GM23338 (cell line): ENCODE measurements at regions not wholly inside any gene's neighbourhood (a gene's known extent, or its start where the extent isn't known, plus 50 kb on each side); places are given as distances from the start of the nearest gene placed in this dataset.

Experiments used
- ATAC-seq: fragments of 200-7000 bp; cut with Tn5 transposase; 3 replicates; pipeline ENCODE4 v1.9.1; 2020
- DNase-seq: peaks from one replicate; pipeline ENCODE4 v3.0.0-alpha.2; 2015; ENCODE audit warnings: low spot score
- H2AFZ ChIP-seq: fragments of 200-600 bp; sonication (generic); 2 replicates; pipeline ENCODE4 v1.8.0; 2016; ENCODE audit warnings: antibody characterized with exemption, mild to moderate bottlenecking, moderate library complexity
- H3F3A ChIP-seq: fragments of 200-600 bp; sonication (generic); replicated peaks from 2 replicates; pipeline ENCODE4 v1.8.0; 2017; ENCODE audit warnings: antibody characterized with exemption, mixed run types, low read depth
- H3K27ac ChIP-seq: fragments of 200-600 bp; sonication (generic); 2 replicates; pipeline ENCODE4 v1.6.1; 2016; ENCODE audit warnings: low read depth
- H3K27me3 ChIP-seq: fragments of 200-600 bp; sonication (generic); 2 replicates; pipeline ENCODE4 v1.8.0; 2016; ENCODE audit warnings: mild to moderate bottlenecking, mixed run types, moderate library complexity; ENCODE audit not compliant: insufficient read depth
- H3K36me3 ChIP-seq: fragments of 200-600 bp; sonication (generic); 2 replicates; pipeline ENCODE4 v1.8.0; 2016; ENCODE audit warnings: mild to moderate bottlenecking; ENCODE audit not compliant: insufficient read depth
- H3K4me1 ChIP-seq: fragments of 200-600 bp; sonication (generic); 2 replicates; pipeline ENCODE4 v1.8.0; 2016; ENCODE audit warnings: mild to moderate bottlenecking, moderate library complexity; ENCODE audit not compliant: insufficient read depth
- H3K4me2 ChIP-seq: fragments of 200-600 bp; sonication (generic); 2 replicates; pipeline ENCODE4 v1.7.1; 2017; ENCODE audit warnings: mixed run types
- H3K4me3 ChIP-seq: fragments of 200-600 bp; sonication (generic); 2 replicates; pipeline ENCODE4 v1.6.1; 2016; ENCODE audit warnings: mixed run types
- H3K79me2 ChIP-seq: fragments of 200-600 bp; sonication (generic); replicated peaks from 2 replicates; pipeline ENCODE4 v1.8.0; 2017; ENCODE audit warnings: mild to moderate bottlenecking; ENCODE audit not compliant: insufficient read depth
- H3K9me2 ChIP-seq: fragments of 200-600 bp; sonication (generic); 2 replicates; pipeline ENCODE4 v1.8.0; 2017; ENCODE audit not compliant: insufficient read depth
- H4K20me1 ChIP-seq: fragments of 200-600 bp; sonication (generic); replicated peaks from 2 replicates; pipeline ENCODE4 v1.8.0; 2017; ENCODE audit warnings: mild to moderate bottlenecking; ENCODE audit not compliant: insufficient read depth
- H3K27ac Mint-ChIP-seq: 2 replicates; pipeline ENCODE4 v1.8.0; 2020; ENCODE audit warnings: inconsistent platforms, mild to moderate bottlenecking, moderate library complexity, mixed read lengths
- H3K27me3 Mint-ChIP-seq: 3 replicates; pipeline ENCODE4 v1.8.0; 2022; ENCODE audit warnings: low read depth, mild to moderate bottlenecking, moderate library complexity, mixed read lengths, inconsistent platforms; ENCODE audit not compliant: insufficient read depth, poor library complexity
- H3K36me3 Mint-ChIP-seq: 3 replicates; pipeline ENCODE4 v1.8.0; 2021; ENCODE audit warnings: low read depth, mild to moderate bottlenecking, inconsistent platforms, moderate library complexity, mixed read lengths
- H3K4me1 Mint-ChIP-seq: 3 replicates; pipeline ENCODE4 v1.8.0; 2020; ENCODE audit warnings: mild to moderate bottlenecking, inconsistent platforms, mixed read lengths
- H3K4me3 Mint-ChIP-seq: 3 replicates; pipeline ENCODE4 v1.8.0; 2021; ENCODE audit warnings: moderate library complexity, mild to moderate bottlenecking, inconsistent platforms, mixed read lengths
- H3K9me3 Mint-ChIP-seq: 3 replicates; pipeline ENCODE4 v1.8.0; 2020; ENCODE audit warnings: moderate library complexity, mild to moderate bottlenecking, inconsistent platforms, mixed read lengths
- CTCF ChIP-seq, 2 experiments: fragments of 200-600 bp in 1 of 2; sonication (generic) in 1 of 2; conservative IDR thresholded peaks; 2 replicates each; pipeline versions ENCODE4 v1.5.1 to v1.6.1; 2016 to 2017; ENCODE audit warnings: antibody characterized with exemption in 2 of 2, low read depth in 2 of 2, mild to moderate bottlenecking in 2 of 2, moderate library complexity in 1 of 2
- ETS1 ChIP-seq: IDR thresholded peaks from 2 replicates; pipeline ENCODE4 v1.6.1; 2016; ENCODE audit warnings: antibody characterized with exemption
- EZH2 ChIP-seq: fragments of 200-600 bp; sonication (generic); IDR thresholded peaks from one replicate; pipeline ENCODE4 v1.8.0; 2017; ENCODE audit warnings: antibody characterized with exemption, mild to moderate bottlenecking, low read depth; ENCODE audit not compliant: unreplicated experiment
- EZH2phosphoT487 ChIP-seq: fragments of 200-600 bp; sonication (generic); IDR thresholded peaks from one replicate; pipeline ENCODE4 v1.8.1; 2018; ENCODE audit warnings: antibody characterized with exemption; ENCODE audit not compliant: unreplicated experiment
- NANOG ChIP-seq: IDR thresholded peaks from 2 replicates; pipeline ENCODE4 v1.6.1; 2016; ENCODE audit warnings: antibody characterized with exemption, borderline replicate concordance
- POLR2AphosphoS5 ChIP-seq: IDR thresholded peaks from 2 replicates; pipeline ENCODE4 v1.6.1; 2016; ENCODE audit warnings: antibody characterized with exemption, low read depth
- REST ChIP-seq: IDR thresholded peaks from one replicate; pipeline ENCODE4 v1.6.1; 2018; ENCODE audit warnings: antibody characterized with exemption; ENCODE audit not compliant: unreplicated experiment
- STAT1 ChIP-seq: IDR thresholded peaks from one replicate; pipeline ENCODE4 v1.6.1; 2016; ENCODE audit warnings: antibody characterized with exemption; ENCODE audit not compliant: unreplicated experiment
- ZNF114 ChIP-seq: fragments of 250-450 bp; sonication (Bioruptor Pico); IDR thresholded peaks from 2 replicates; pipeline ENCODE4 v1.5.0; 2020; ENCODE audit warnings: mild to moderate bottlenecking, moderate library complexity
- ZNF331 ChIP-seq: fragments of 250-450 bp; sonication (Bioruptor Pico); IDR thresholded peaks from 2 replicates; pipeline ENCODE4 v1.5.0; 2020; ENCODE audit warnings: low read depth, mild to moderate bottlenecking, moderate library complexity
- ZNF462 ChIP-seq: fragments of 250-450 bp; sonication (Bioruptor Pico); IDR thresholded peaks from 2 replicates; pipeline ENCODE4 v1.5.0; 2020; ENCODE audit warnings: mild to moderate bottlenecking, moderate library complexity

GRCh38 chr6:21965953-21966539, 330.8 kb downstream of the PRL start:
- no peaks in the 10 kb centered on the region for H3K27me3 ChIP-seq
- no peaks in the 10 kb centered on the region for H3F3A ChIP-seq
- TF ChIP-seq EZH2phosphoT487 (no peak), EZH2 (no peak), CTCF (conservative IDR thresholded peaks at IDR 0.05; ENCODE audit: low read depth in 2 of 2) (no peak), ZNF462 (CRISPR knock-in tag) (no peak), NANOG (no peak), STAT1 (no peak), ETS1 (no peak), ZNF114 (CRISPR knock-in tag) (no peak), REST (no peak), POLR2AphosphoS5 (no peak), ZNF331 (CRISPR knock-in tag) (no peak)
- H2AFZ ChIP-seq = no peak overlapping the region
- peaks cover 23% of the 10 kb centered on the region for H3K4me1 ChIP-seq
- peak; percentile 57 for DNase-seq
- no peaks in the 10 kb centered on the region for H3K9me2 ChIP-seq
- H3K79me2 ChIP-seq = 0 out of 2 replicates have a peak, but pooled peaks cover 23% of the 10 kb centered on the region
- H3K4me2 ChIP-seq = no peak overlapping the region; the same call in 1 of the 2 replicates
- no peaks in the 10 kb centered on the region for H3K36me3 ChIP-seq
- Mint-ChIP-seq H3K4me1 (peaks cover 45% of the 10 kb centered on the region), H3K27ac (no peak overlapping the region), H3K4me3 (no peak overlapping the region), H3K27me3 (no peaks in the 10 kb centered on the region), H3K9me3 (no peaks in the 10 kb centered on the region), H3K36me3 (no peaks in the 10 kb centered on the region)
- no peaks in the 10 kb centered on the region for H4K20me1 ChIP-seq
- H3K4me3 ChIP-seq = no peak overlapping the region
- peak overlapping the region; percentile 27; the same call in 1 of the 2 replicates for H3K27ac ChIP-seq
- ATAC-seq = peak; percentile 74
